Glutamatergic neuron (in vitro differentiated cells): ENCODE measurements at regions not wholly inside any gene's neighbourhood (a gene's known extent, or its start where the extent isn't known, plus 50 kb on each side); places are given as distances from the start of the nearest gene placed in this dataset.

ENCODE experiments used
- DNase-seq: peaks from one replicate; pipeline ENCODE4 v3.0.0; 2022
- H3K27ac Mint-ChIP-seq: one replicate; pipeline ENCODE4 v1.8.0; 2020; ENCODE audit warnings: mild to moderate bottlenecking, mixed read lengths, inconsistent platforms; ENCODE audit not compliant: unreplicated experiment
- H3K27me3 Mint-ChIP-seq: one replicate; pipeline ENCODE4 v1.8.0; 2020; ENCODE audit warnings: mild to moderate bottlenecking, moderate library complexity, mixed read lengths, inconsistent platforms; ENCODE audit not compliant: unreplicated experiment
- H3K36me3 Mint-ChIP-seq: one replicate; pipeline ENCODE4 v1.8.0; 2020; ENCODE audit warnings: mild to moderate bottlenecking, mixed read lengths, inconsistent platforms; ENCODE audit not compliant: unreplicated experiment
- H3K4me1 Mint-ChIP-seq: one replicate; pipeline ENCODE4 v1.8.0; 2020; ENCODE audit warnings: mild to moderate bottlenecking, low read depth, mixed read lengths, inconsistent platforms; ENCODE audit not compliant: unreplicated experiment
- H3K4me3 Mint-ChIP-seq: one replicate; pipeline ENCODE4 v1.8.0; 2020; ENCODE audit warnings: mild to moderate bottlenecking, mixed read lengths, inconsistent platforms; ENCODE audit not compliant: unreplicated experiment
- H3K9me3 Mint-ChIP-seq: one replicate; pipeline ENCODE4 v1.8.0; 2020; ENCODE audit warnings: mild to moderate bottlenecking, moderate library complexity, mixed read lengths, inconsistent platforms; ENCODE audit not compliant: unreplicated experiment
- CTCF ChIP-seq: fragments of 200-600 bp; sonication (generic); IDR thresholded peaks from one replicate; pipeline ENCODE4 v1.5.0; 2021; ENCODE audit not compliant: partially characterized antibody, unreplicated experiment

- no peak overlapping the region for H3K4me3 Mint-ChIP-seq
- no peak overlapping the region for H3K27ac Mint-ChIP-seq
- peaks cover 3% of the 10 kb centered on the region for H3K4me1 Mint-ChIP-seq
- no peaks in the 10 kb centered on the region for H3K9me3 Mint-ChIP-seq
- no peaks in the 10 kb centered on the region for H3K36me3 Mint-ChIP-seq
- no peak for DNase-seq
- no peak for TF ChIP-seq CTCF
- H3K27me3 Mint-ChIP-seq: no peaks in the 10 kb centered on the region
Measured at GRCh38 chr14:58733451-58734208, 95.9 kb downstream of the DACT1 start.

- H3K4me1 Mint-ChIP-seq: peaks cover 18% of the 10 kb centered on the region
- H3K4me3 Mint-ChIP-seq: no peak overlapping the region
- H3K36me3 Mint-ChIP-seq: no peaks in the 10 kb centered on the region
- H3K27me3 Mint-ChIP-seq: peaks cover 5% of the 10 kb centered on the region
- no peak for TF ChIP-seq CTCF
- H3K9me3 Mint-ChIP-seq: no peaks in the 10 kb centered on the region
- no peak for DNase-seq
- no peak overlapping the region for H3K27ac Mint-ChIP-seq
Measured at GRCh38 chr14:58735596-58735995, 97.8 kb downstream of the DACT1 start.

- H3K9me3 Mint-ChIP-seq: no peaks in the 10 kb centered on the region
- H3K27ac Mint-ChIP-seq: no peak overlapping the region
- no peaks in the 10 kb centered on the region for H3K36me3 Mint-ChIP-seq
- DNase-seq: no peak
- peaks cover 6% of the 10 kb centered on the region for H3K27me3 Mint-ChIP-seq
- no peak for TF ChIP-seq CTCF
- H3K4me3 Mint-ChIP-seq: no peak overlapping the region
- peaks cover 18% of the 10 kb centered on the region for H3K4me1 Mint-ChIP-seq
Measured at GRCh38 chr14:58736606-58737005, 98.8 kb downstream of the DACT1 start.

GRCh38 chr14:58737511-58737910, 99.7 kb downstream of the DACT1 start:
- Mint-ChIP-seq H3K4me3 (no peak overlapping the region), H3K27ac (no peak overlapping the region), H3K4me1 (peaks cover 18% of the 10 kb centered on the region), H3K27me3 (peaks cover 6% of the 10 kb centered on the region), H3K36me3 (no peaks in the 10 kb centered on the region), H3K9me3 (no peaks in the 10 kb centered on the region)
- no peak for DNase-seq
- TF ChIP-seq CTCF: no peak

GRCh38 chr14:58738189-58738836, 100.6 kb downstream of the DACT1 start:
- H3K27ac Mint-ChIP-seq: no peak overlapping the region
- TF ChIP-seq CTCF: no peak
- peaks cover 6% of the 10 kb centered on the region for H3K27me3 Mint-ChIP-seq
- no peaks in the 10 kb centered on the region for H3K36me3 Mint-ChIP-seq
- H3K4me1 Mint-ChIP-seq: peaks cover 20% of the 10 kb centered on the region
- H3K9me3 Mint-ChIP-seq: no peaks in the 10 kb centered on the region
- no peak overlapping the region for H3K4me3 Mint-ChIP-seq
- no peak for DNase-seq
